Heart right ventricle (tissue), 16 donors: ENCODE measurements at regions not wholly inside any gene's neighbourhood (a gene's known extent, or its start where the extent isn't known, plus 50 kb on each side); places are given as distances from the start of the nearest gene placed in this dataset.

ENCODE experiments used
- ATAC-seq, 8 donors: fragments of 200-7000 bp; cut with Tn5 transposase; one replicate each; pipeline ENCODE4 v1.9.1; 2020; ENCODE audit warnings: mild to moderate bottlenecking in 8 of 8, moderate library complexity in 8 of 8, moderate number of reproducible peaks in 1 of 8
- DNase-seq, 2 donors: peaks; one replicate each; pipeline ENCODE4 v3.0.0-alpha.2; 2020
- H3K27ac ChIP-seq, 10 donors: fragments of 200-600 bp; sonication (generic) in 2 of 10; one replicate each; pipeline versions ENCODE4 v1.5.0 to v1.8.0; 2020 to 2022; ENCODE audit warnings: mild to moderate bottlenecking in 3 of 10
- H3K27me3 ChIP-seq, 7 donors: fragments of 200-600 bp; one replicate each; pipeline ENCODE4 v1.8.0; 2021 to 2022; ENCODE audit warnings: mild to moderate bottlenecking in 2 of 7
- H3K36me3 ChIP-seq, 9 donors: fragments of 200-600 bp; sonication (generic) in 1 of 9; one replicate each; pipeline versions ENCODE4 v1.5.0 to v1.8.0; 2020 to 2022; ENCODE audit warnings: mild to moderate bottlenecking in 2 of 9
- H3K4me1 ChIP-seq, 9 donors: fragments of 200-600 bp; sonication (generic) in 1 of 9; one replicate each; pipeline versions ENCODE4 v1.5.0 to v1.8.0; 2020 to 2022; ENCODE audit warnings: mild to moderate bottlenecking in 4 of 9
- H3K4me3 ChIP-seq, 10 donors: fragments of 200-600 bp; sonication (generic) in 2 of 10; one replicate each; pipeline versions ENCODE4 v1.5.0 to v1.8.0; 2020 to 2022; ENCODE audit warnings: mild to moderate bottlenecking in 7 of 10, moderate library complexity in 2 of 10
- H3K9me3 ChIP-seq, 11 donors: fragments of 200-600 bp in 10 of 11; sonication (generic) in 2 of 11; one replicate each; pipeline versions ENCODE4 v1.5.0 to v1.8.0; 2013 to 2022; ENCODE audit warnings: mild to moderate bottlenecking in 2 of 11, control low read depth in 1 of 11, moderate library complexity in 1 of 11
- WGBS, 2 donors: extraction: QIAGEN DNeasy Blood & Tissue Kit; methylation state at CpG; one replicate each; pipeline ENCODE4 v1.1.7; 2013; ENCODE audit warnings: inconsistent platforms in 1 of 2; 5-methylcytosine and 5-hydroxymethylcytosine counted together
- intact Hi-C, 10 donors: fragments of 100-400 bp; cut with DNase I; formaldehyde crosslinking; loops; one replicate each; pipeline versions ENCODE4 v1.11.1 to v1.14.2; 2022
- TF ChIP-seq, protein P1 (sequence below), 9 donors: fragments of 200-600 bp; sonication (generic) in 2 of 9; IDR thresholded peaks; one replicate each; pipeline versions ENCODE4 v1.5.0 to v1.8.0; 2021 to 2022; ENCODE audit warnings: antibody characterized with exemption in 9 of 9, mild to moderate bottlenecking in 5 of 9, moderate library complexity in 1 of 9
- donor health status: Arrhythmogenic right ventricular cardiomyopathy.
- donor health status: ischemic (EF 13 %, LVEDD 7.1; RV severe dilation, severe dysfunction).
- donor health status: healthy with polysubstance abuse.
- donor health status: DM: no; HTN: yes; CAD: no.
- donor health status: DM: no; HTN: no; CAD: no.
- donor health status: ischemic (EF 25% LVEDD 6.9; RV normal size, moderate dysfunction).
- donor health status: ischemic (EF 25% LVEDD 5.7; RV mildly dilated, moderate dysfunction).
- donor health status: healthy.
- donor health status: DM: yes; HTN: yes; CAD: no.
- donor health status: Ischemic cardiomyopathy.
- donor health status: ischemic (EF 35%, LVEDD 5.7; RV mildly dilated, moderate dysfunction).
- donor health status: nonischemic (EF 11% LVEDD 7.7; RV severe dilation, severe dysfunction).
- donor health status: DM: yes; HTN: yes; CAD: no.
- donor health status: PGD.
- donor health status: ischemic (EF 29% LVEDD 5.4; RV normal size, mild dysfunction).
- donor health status: nonischemic (EF 23%, LVEDD 6.1; RV moderate dilation, normal function).

DNA sequence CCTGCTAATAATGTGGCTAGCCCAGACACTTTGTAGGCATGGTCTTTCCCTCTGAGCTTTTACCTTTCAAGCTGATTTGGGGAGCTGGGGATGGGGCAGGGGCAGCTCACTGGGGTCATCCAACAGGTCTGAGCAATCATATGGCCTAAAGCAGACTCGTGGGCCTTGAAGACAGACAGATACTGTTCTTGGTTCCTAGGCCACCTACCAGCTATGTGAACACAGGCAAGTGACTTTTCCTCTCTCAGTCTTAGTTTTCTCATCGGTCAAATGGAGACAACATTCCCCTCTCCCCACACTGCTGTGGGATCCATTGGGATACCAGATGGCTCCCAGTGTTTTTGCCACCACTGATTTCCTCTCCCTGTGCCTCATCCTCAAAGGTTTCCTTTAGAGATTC, 181.8 kb downstream of the RRAGC start:
- 64 to 75% methylated on average over 2 of the region's 2 CpGs for WGBS, 2 donors
- no peak overlapping the region for H3K4me3 ChIP-seq
- TF ChIP-seq, protein P1, sequence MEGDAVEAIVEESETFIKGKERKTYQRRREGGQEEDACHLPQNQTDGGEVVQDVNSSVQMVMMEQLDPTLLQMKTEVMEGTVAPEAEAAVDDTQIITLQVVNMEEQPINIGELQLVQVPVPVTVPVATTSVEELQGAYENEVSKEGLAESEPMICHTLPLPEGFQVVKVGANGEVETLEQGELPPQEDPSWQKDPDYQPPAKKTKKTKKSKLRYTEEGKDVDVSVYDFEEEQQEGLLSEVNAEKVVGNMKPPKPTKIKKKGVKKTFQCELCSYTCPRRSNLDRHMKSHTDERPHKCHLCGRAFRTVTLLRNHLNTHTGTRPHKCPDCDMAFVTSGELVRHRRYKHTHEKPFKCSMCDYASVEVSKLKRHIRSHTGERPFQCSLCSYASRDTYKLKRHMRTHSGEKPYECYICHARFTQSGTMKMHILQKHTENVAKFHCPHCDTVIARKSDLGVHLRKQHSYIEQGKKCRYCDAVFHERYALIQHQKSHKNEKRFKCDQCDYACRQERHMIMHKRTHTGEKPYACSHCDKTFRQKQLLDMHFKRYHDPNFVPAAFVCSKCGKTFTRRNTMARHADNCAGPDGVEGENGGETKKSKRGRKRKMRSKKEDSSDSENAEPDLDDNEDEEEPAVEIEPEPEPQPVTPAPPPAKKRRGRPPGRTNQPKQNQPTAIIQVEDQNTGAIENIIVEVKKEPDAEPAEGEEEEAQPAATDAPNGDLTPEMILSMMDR (IDR thresholded peaks at IDR 0.05) = no peak
- no peak overlapping the region for H3K27ac ChIP-seq
- intact Hi-C loops = no loop called here
- ATAC-seq (no peak), DNase-seq (no peak)
- H3K9me3 ChIP-seq = no peaks in the 10 kb centered on the region
- H3K36me3 ChIP-seq = no peaks in the 10 kb centered on the region
- peaks cover 0 to 4% (median 0%) of the 10 kb centered on the region in 7 donors for H3K27me3 ChIP-seq
- no peaks in the 10 kb centered on the region for H3K4me1 ChIP-seq

DNA sequence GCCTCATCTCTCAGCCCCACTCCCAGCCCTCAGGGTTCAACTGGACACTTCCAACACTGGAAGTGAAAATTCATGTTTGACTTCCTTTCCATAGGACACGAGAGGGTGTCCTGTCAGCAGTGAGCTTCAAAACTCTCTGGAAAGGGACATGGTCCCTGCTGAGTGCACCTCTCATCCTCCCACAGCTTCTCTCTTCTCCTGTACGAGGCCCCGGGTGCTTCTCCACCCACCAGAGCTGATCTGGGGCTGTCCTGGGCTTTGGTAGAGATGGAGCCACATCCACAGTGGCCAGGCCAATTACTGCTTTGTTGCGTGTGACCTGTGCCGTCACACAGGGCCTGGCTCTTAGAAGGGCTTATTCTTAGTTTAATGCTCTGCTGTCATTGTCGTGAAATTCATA, 182.3 kb downstream of the RRAGC start:
- no peak for DNase-seq

DNA sequence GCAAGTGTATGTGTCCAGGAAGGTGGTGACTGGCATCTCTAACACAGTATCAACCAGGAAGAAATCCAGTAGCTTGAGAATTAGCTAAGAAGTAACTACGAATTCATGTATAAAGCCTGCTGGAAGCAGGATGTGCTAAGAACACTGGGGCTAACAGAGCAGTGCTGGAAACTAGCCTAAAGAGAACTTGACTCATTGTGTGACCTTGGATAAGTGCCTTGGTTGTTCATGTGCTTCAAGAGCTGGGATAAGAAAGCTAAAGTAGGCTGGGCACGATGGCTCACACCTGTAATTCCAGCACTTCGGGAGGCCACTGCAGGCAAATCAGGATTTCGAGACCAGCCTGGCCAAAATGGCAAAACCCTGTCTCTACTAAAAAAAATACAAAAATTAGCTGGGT, 186.9 kb downstream of the RRAGC start:
- intact Hi-C loops = no loop called here

More for the DNA sequence above, 182.3 kb downstream of the RRAGC start:
- H3K27me3 ChIP-seq = peaks cover 0 to 4% (median 0%) of the 10 kb centered on the region in 7 donors
- intact Hi-C loops = no loop called here
- WGBS, 2 donors = 84 to 87% methylated on average over 6 of the region's 6 CpGs
- TF ChIP-seq, protein P1 (IDR thresholded peaks at IDR 0.05) = no peak
- no peaks in the 10 kb centered on the region for H3K36me3 ChIP-seq
- no peak overlapping the region for H3K27ac ChIP-seq
- no peak overlapping the region for H3K4me3 ChIP-seq
- ATAC-seq = no peak
- H3K9me3 ChIP-seq = no peaks in the 10 kb centered on the region
- H3K4me1 ChIP-seq = no peaks in the 10 kb centered on the region

DNA sequence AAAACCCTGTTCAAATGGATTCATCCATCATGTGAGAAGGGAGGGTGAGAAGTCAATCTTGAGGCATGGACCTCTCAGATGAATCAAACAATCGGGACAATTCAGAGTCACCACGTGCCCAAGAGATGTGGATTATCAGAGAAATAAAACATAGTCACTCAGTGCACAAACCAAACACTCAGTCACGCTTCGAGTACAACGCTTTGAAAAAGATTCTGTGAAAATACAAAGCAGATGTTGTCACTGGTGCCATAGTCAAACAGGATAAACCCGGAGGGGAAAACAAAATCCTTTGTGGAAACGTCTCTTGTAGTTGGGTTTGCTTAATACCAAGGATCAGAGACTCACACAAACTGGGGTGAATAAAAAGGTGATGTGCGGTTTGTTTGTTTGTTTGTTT, 188.4 kb downstream of the RRAGC start:
- Histone ChIP-seq H3K27me3 (peaks cover 0 to 23% (median 13%) of the 10 kb centered on the region in 7 donors), H3K27ac (no peak overlapping the region), H3K9me3 (no peaks in the 10 kb centered on the region), H3K36me3 (no peaks in the 10 kb centered on the region), H3K4me1 (no peaks in the 10 kb centered on the region), H3K4me3 (no peak overlapping the region)
- no peak for DNase-seq
- 81 to 87% methylated on average over 8 of the region's 8 CpGs for WGBS, 2 donors
- TF ChIP-seq, protein P1 (IDR thresholded peaks at IDR 0.05) = no peak
- intact Hi-C loops = no loop called here
- ATAC-seq = no peak

More for the DNA sequence above, 186.9 kb downstream of the RRAGC start:
- Histone ChIP-seq H3K4me3 (no peak overlapping the region), H3K9me3 (no peaks in the 10 kb centered on the region), H3K36me3 (no peaks in the 10 kb centered on the region), H3K27ac (no peak overlapping the region), H3K4me1 (no peaks in the 10 kb centered on the region), H3K27me3 (peaks cover 0 to 21% (median 13%) of the 10 kb centered on the region in 7 donors)
- TF ChIP-seq, protein P1 (IDR thresholded peaks at IDR 0.05) = no peak
- 65 to 74% methylated on average over 4 of the region's 4 CpGs for WGBS, 2 donors
- no peak for ATAC-seq
- no peak for DNase-seq
